Gastroesophageal sphincter (tissue), 3 donors: ENCODE measurements at regions not wholly inside any gene's neighbourhood (a gene's known extent, or its start where the extent isn't known, plus 50 kb on each side); places are given as distances from the start of the nearest gene placed in this dataset.

Experiments used
- POLR2A ChIP-seq, 2 donors: fragments of 450-650 bp; IDR thresholded peaks; one replicate each; pipeline ENCODE4 v1.6.1; 2017; ENCODE audit warnings: antibody characterized with exemption in 2 of 2, mild to moderate bottlenecking in 2 of 2, moderate library complexity in 1 of 2
- POLR2AphosphoS5 ChIP-seq: sonication (generic); formaldehyde crosslinking; IDR thresholded peaks from one replicate; pipeline ENCODE4 v1.6.1; 2017; ENCODE audit warnings: antibody characterized with exemption
- TF ChIP-seq, protein P1 (sequence below), 4 experiments: fragments of 200-600 bp in 2 of 4; fragments of 450-650 bp in 2 of 4; sonication (generic) in 1 of 4; IDR thresholded peaks; one replicate each; pipeline ENCODE4 v1.5.1; 2017 to 2019; ENCODE audit warnings: antibody characterized with exemption in 4 of 4, mild to moderate bottlenecking in 2 of 4, moderate library complexity in 2 of 4

DNA sequence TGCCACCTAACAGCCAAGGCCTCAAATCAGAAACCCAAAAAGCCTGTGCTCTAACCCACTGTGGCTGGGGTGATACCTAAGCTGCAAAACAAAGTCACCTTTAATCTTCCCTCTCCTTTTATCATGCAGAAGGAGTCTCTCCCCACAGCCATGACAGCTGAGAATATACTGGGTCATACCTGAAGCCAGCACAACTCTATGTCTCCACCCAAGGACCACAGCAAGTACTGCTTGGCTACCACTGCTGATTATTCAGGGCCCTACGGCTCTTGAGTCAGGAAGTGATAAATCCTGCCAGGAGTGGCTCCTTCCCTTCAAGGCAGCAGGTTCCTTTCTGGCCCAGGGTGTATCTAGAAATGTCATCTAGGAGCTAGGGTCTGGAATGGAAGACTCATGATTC, 151.5 kb upstream of the TOM1L1 start:
- TF ChIP-seq, protein P1, sequence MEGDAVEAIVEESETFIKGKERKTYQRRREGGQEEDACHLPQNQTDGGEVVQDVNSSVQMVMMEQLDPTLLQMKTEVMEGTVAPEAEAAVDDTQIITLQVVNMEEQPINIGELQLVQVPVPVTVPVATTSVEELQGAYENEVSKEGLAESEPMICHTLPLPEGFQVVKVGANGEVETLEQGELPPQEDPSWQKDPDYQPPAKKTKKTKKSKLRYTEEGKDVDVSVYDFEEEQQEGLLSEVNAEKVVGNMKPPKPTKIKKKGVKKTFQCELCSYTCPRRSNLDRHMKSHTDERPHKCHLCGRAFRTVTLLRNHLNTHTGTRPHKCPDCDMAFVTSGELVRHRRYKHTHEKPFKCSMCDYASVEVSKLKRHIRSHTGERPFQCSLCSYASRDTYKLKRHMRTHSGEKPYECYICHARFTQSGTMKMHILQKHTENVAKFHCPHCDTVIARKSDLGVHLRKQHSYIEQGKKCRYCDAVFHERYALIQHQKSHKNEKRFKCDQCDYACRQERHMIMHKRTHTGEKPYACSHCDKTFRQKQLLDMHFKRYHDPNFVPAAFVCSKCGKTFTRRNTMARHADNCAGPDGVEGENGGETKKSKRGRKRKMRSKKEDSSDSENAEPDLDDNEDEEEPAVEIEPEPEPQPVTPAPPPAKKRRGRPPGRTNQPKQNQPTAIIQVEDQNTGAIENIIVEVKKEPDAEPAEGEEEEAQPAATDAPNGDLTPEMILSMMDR (IDR thresholded peaks at IDR 0.05) = no peak
- TF ChIP-seq POLR2A (IDR thresholded peaks at IDR 0.05) (no peak), POLR2AphosphoS5 (no peak)
